OCI-LY1 (cell line): ENCODE measurements at regions not wholly inside any gene's neighbourhood (a gene's known extent, or its start where the extent isn't known, plus 50 kb on each side); places are given as distances from the start of the nearest gene placed in this dataset.

Experiments used
- CTCF ChIP-seq: fragments of 200-600 bp; sonication (generic), shearing (Covaris generic); IDR thresholded peaks from 2 replicates; pipeline ENCODE4 v1.5.1; 2017; ENCODE audit warnings: mild to moderate bottlenecking, antibody characterized with exemption, low read length, moderate library complexity, mixed read lengths
- EZH2 ChIP-seq: fragments of 200-600 bp; sonication (generic), shearing (Covaris generic); IDR thresholded peaks from 2 replicates; pipeline ENCODE4 v1.8.0; 2017; ENCODE audit warnings: borderline replicate concordance, mixed run types, mild to moderate bottlenecking, antibody characterized with exemption, low read length, moderate library complexity, mixed read lengths

DNA sequence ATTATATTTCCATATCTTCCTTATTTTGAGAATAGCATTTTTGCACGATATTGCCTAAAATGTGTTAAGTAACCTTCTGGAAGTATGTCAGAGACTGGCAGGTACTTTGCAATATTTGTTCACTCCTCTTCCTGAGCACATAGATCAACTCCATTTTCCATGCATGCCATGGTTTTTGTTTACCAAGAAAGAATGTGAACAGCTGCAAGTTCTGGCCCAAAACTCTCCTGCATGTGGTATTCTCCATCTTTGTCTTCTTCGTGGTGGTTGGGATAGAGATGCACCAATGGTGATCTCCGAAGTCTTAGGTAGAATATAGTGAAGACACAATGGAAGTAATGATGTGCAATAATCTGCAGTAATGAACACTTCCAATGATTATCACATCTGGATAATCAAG lies 2241.0 kb upstream of the RAG2 start:
- no peak for TF ChIP-seq CTCF
- no peak for TF ChIP-seq EZH2
